GM12865 (cell line): ENCODE measurements at regions not wholly inside any gene's neighbourhood (a gene's known extent, or its start where the extent isn't known, plus 50 kb on each side); places are given as distances from the start of the nearest gene placed in this dataset.

Source experiments
- DNase-seq: peaks from one replicate; pipeline ENCODE4 v3.0.0; 2010; ENCODE audit warnings: low read depth
- H3K4me3 ChIP-seq: 2 replicates; pipeline ENCODE4 v1.5.1; 2011; ENCODE audit warnings: mild to moderate bottlenecking, low read depth, low read length, control low read depth
- CTCF ChIP-seq: IDR thresholded peaks from 2 replicates; pipeline ENCODE4 v1.5.1; 2011; ENCODE audit warnings: low read length, control low read depth, low read depth, inconsistent platforms; ENCODE audit not compliant: insufficient read depth; ENCODE audit errors: missing control alignments

- no peak for DNase-seq
- no peak for TF ChIP-seq CTCF
- H3K4me3 ChIP-seq = no peak overlapping the region
These were observed 1070.3 kb downstream of the SUCLG1 start for GRCh38 chr2:83388804-83389203.

- H3K4me3 ChIP-seq = no peak overlapping the region
- no peak for TF ChIP-seq CTCF
- no peak for DNase-seq
These were observed 1072.5 kb downstream of the SUCLG1 start for GRCh38 chr2:83386549-83386948.

GRCh38 chr2:83378921-83379320 lies 1080.2 kb downstream of the SUCLG1 start:
- DNase-seq = no peak

GRCh38 chr2:83376731-83377130 lies 1082.3 kb downstream of the SUCLG1 start:
- DNase-seq = no peak
- no peak for TF ChIP-seq CTCF
- H3K4me3 ChIP-seq = no peak overlapping the region

More at GRCh38 chr2:83378921-83379320, 1080.2 kb downstream of the SUCLG1 start:
- TF ChIP-seq CTCF = no peak
- no peak overlapping the region for H3K4me3 ChIP-seq

- DNase-seq = no peak
- H3K4me3 ChIP-seq = no peak overlapping the region
- TF ChIP-seq CTCF = no peak
These were observed 1088.7 kb downstream of the SUCLG1 start for GRCh38 chr2:83370419-83370762.

- DNase-seq = no peak
- H3K4me3 ChIP-seq = no peak overlapping the region
- TF ChIP-seq CTCF = no peak
These were observed 1089.3 kb downstream of the SUCLG1 start for GRCh38 chr2:83369601-83370418.

GRCh38 chr2:83368916-83369315 lies 1090.2 kb downstream of the SUCLG1 start:
- no peak overlapping the region for H3K4me3 ChIP-seq
- DNase-seq = no peak
- TF ChIP-seq CTCF = no peak
